ENCODE measurements at regions not wholly inside any gene's neighbourhood (a gene's known extent, or its start where the extent isn't known, plus 50 kb on each side); places are given as distances from the start of the nearest gene placed in this dataset.
"Not testable (repeated sequence)": the region's sequence is repeated elsewhere in the genome, so short reads cannot be mapped to it uniquely, and the experiment has no call there.

GRCh38 chr2:207324001-207324400 lies 158.3 kb upstream of the KLF7 start:
- DNase-seq (ENCODE audit: low read depth in 1 of 2, low spot score in 1 of 2): no peak

GRCh38 chr2:207327513-207327912 lies 161.8 kb upstream of the KLF7 start:
- no peak for DNase-seq (ENCODE audit: low read depth in 1 of 2, low spot score in 1 of 2)

- DNase-seq (ENCODE audit: low read depth in 1 of 2, low spot score in 1 of 2): no peak
Observed at GRCh38 chr2:207328944-207329386, 163.2 kb upstream of the KLF7 start.

GRCh38 chr2:207330912-207331311 lies 165.2 kb upstream of the KLF7 start:
- DNase-seq (ENCODE audit: low read depth in 1 of 2, low spot score in 1 of 2): peak in 1 of 2 donors; percentile 10

- no peak for DNase-seq (ENCODE audit: low read depth in 1 of 2, low spot score in 1 of 2)
Observed at GRCh38 chr2:207331674-207332073, 165.9 kb upstream of the KLF7 start.

GRCh38 chr2:207332480-207333212 lies 166.9 kb upstream of the KLF7 start:
- no peak for DNase-seq (ENCODE audit: low read depth in 1 of 2, low spot score in 1 of 2)

GRCh38 chr2:207333599-207334300 lies 168.0 kb upstream of the KLF7 start:
- no peak for DNase-seq (ENCODE audit: low read depth in 1 of 2, low spot score in 1 of 2)

GRCh38 chr2:207334301-207334623 lies 168.5 kb upstream of the KLF7 start:
- no peak for DNase-seq (ENCODE audit: low read depth in 1 of 2, low spot score in 1 of 2)

GRCh38 chr2:207334624-207335371 lies 169.1 kb upstream of the KLF7 start:
- peak in 1 of 2 donors; percentile 12 for DNase-seq (ENCODE audit: low read depth in 1 of 2, low spot score in 1 of 2)

GRCh38 chr2:207337234-207338219 lies 171.8 kb upstream of the KLF7 start:
- no peak for DNase-seq (ENCODE audit: low read depth in 1 of 2, low spot score in 1 of 2)

GRCh38 chr2:207338220-207338607 lies 172.5 kb upstream of the KLF7 start:
- DNase-seq (ENCODE audit: low read depth in 1 of 2, low spot score in 1 of 2): no peak

GRCh38 chr2:207338610-207339009 lies 172.9 kb upstream of the KLF7 start:
- no peak for DNase-seq (ENCODE audit: low read depth in 1 of 2, low spot score in 1 of 2)

- DNase-seq (ENCODE audit: low read depth in 1 of 2, low spot score in 1 of 2): no peak
Observed at GRCh38 chr2:207341112-207341750, 175.5 kb upstream of the KLF7 start.

- DNase-seq (ENCODE audit: low read depth in 1 of 2, low spot score in 1 of 2): no peak
Observed at GRCh38 chr2:207341804-207342203, 176.1 kb upstream of the KLF7 start.

- not testable (repeated sequence) for DNase-seq (ENCODE audit: low read depth in 1 of 2, low spot score in 1 of 2)
Observed at GRCh38 chr2:207344596-207345394, 179.0 kb upstream of the KLF7 start.

- DNase-seq (ENCODE audit: low read depth in 1 of 2, low spot score in 1 of 2): no peak
Observed at GRCh38 chr2:207351171-207351570, 178.6 kb upstream of the CREB1 start.

- no peak for DNase-seq (ENCODE audit: low read depth in 1 of 2, low spot score in 1 of 2)
Observed at GRCh38 chr2:207352978-207353671, 176.6 kb upstream of the CREB1 start.

- no peak for DNase-seq (ENCODE audit: low read depth in 1 of 2, low spot score in 1 of 2)
Observed at GRCh38 chr2:207353836-207354235, 175.9 kb upstream of the CREB1 start.

- no peak for DNase-seq (ENCODE audit: low read depth in 1 of 2, low spot score in 1 of 2)
Observed at GRCh38 chr2:207354462-207354861, 175.3 kb upstream of the CREB1 start.
